H1 (cell line): ENCODE measurements at regions not wholly inside any gene's neighbourhood (a gene's known extent, or its start where the extent isn't known, plus 50 kb on each side); places are given as distances from the start of the nearest gene placed in this dataset.

Source experiments
- CTCF ChIA-PET: fragments of 300-600 bp; sonication (Branson Sonifier 250); formaldehyde crosslinking; loops from one replicate; lab custom pipeline; 2021; ENCODE audit not compliant: partially characterized antibody; lab: Charles Lee
- POLR2A ChIA-PET: fragments of 300-600 bp; sonication (Branson Sonifier 250); formaldehyde crosslinking; loops from one replicate; lab custom pipeline; 2021; ENCODE audit warnings: inconsistent platforms; ENCODE audit not compliant: partially characterized antibody; lab: Charles Lee
- DNase-seq, 2 experiments: peaks; one replicate each; pipeline versions ENCODE4 v3.0.0 to v3.0.0-alpha.2; 2010 to 2022; ENCODE audit warnings: low spot score in 2 of 2, low read depth in 1 of 2, mixed read lengths in 1 of 2
- FAIRE-seq: peaks from 2 replicates; lab custom pipeline; 2011; peaks lifted over from hg19 to GRCh38; lab: Jason Lieb, UNC
- H2AFZ ChIP-seq: 2 replicates; pipeline ENCODE4 v1.8.1; 2012; ENCODE audit warnings: low read length, inconsistent platforms
- H2AK5ac ChIP-seq: 2 replicates; pipeline ENCODE4 v1.6.1; 2013; ENCODE audit warnings: low read depth, low read length
- H2BK120ac ChIP-seq: replicated peaks from 2 replicates; pipeline ENCODE3; 2013; ENCODE audit warnings: low read depth, low read length, inconsistent platforms
- H2BK12ac ChIP-seq: 2 replicates; pipeline ENCODE4 v1.6.1; 2013; ENCODE audit warnings: low read depth, low read length
- H2BK15ac ChIP-seq: 2 replicates; pipeline ENCODE4 v1.6.1; 2013; ENCODE audit warnings: low read length
- H2BK20ac ChIP-seq: 2 replicates; pipeline ENCODE4 v1.6.1; 2013; ENCODE audit warnings: low read length
- H2BK5ac ChIP-seq: 2 replicates; pipeline ENCODE4 v1.6.1; 2013; ENCODE audit warnings: low read depth, low read length
- H3K14ac ChIP-seq: 2 replicates; pipeline ENCODE4 v1.6.1; 2013; ENCODE audit warnings: inconsistent platforms; ENCODE audit not compliant: insufficient read length
- H3K18ac ChIP-seq: 2 replicates; pipeline ENCODE4 v1.6.1; 2013; ENCODE audit warnings: low read length; ENCODE audit errors: extremely low read depth
- H3K23ac ChIP-seq: 2 replicates; pipeline ENCODE4 v1.6.1; 2013; ENCODE audit warnings: inconsistent platforms; ENCODE audit not compliant: insufficient read length
- H3K23me2 ChIP-seq: 2 replicates; pipeline ENCODE4 v1.6.1; 2013; ENCODE audit warnings: low read depth, low read length
- H3K27ac ChIP-seq: 2 replicates; pipeline ENCODE4 v1.6.1; 2011; ENCODE audit warnings: low read depth, low read length, inconsistent platforms
- H3K27me3 ChIP-seq, 4 experiments: replicated peaks in 1 of 4; 1 replicate in 1 of 4; 2 replicates in 3 of 4; pipeline versions ENCODE4 v1.6.1 to v1.8.1; 2011 to 2013; ENCODE audit warnings: low read length in 3 of 4, mild to moderate bottlenecking in 3 of 4, inconsistent platforms in 2 of 4, mixed read lengths in 2 of 4, moderate library complexity in 1 of 4; ENCODE audit not compliant: control insufficient read depth in 3 of 4, insufficient read depth in 3 of 4; ENCODE audit errors: extremely low read depth in 1 of 4
- H3K36me3 ChIP-seq, 4 experiments: 2 replicates each; pipeline versions ENCODE4 v1.6.1 to v1.8.1; 2011 to 2013; ENCODE audit warnings: mild to moderate bottlenecking in 4 of 4, low read length in 3 of 4, moderate library complexity in 2 of 4, control low read depth in 1 of 4, inconsistent platforms in 1 of 4; ENCODE audit not compliant: insufficient read depth in 4 of 4, control insufficient read depth in 2 of 4
- H3K4ac ChIP-seq: replicated peaks from 2 replicates; pipeline ENCODE3; 2013; ENCODE audit warnings: low read length, low read depth, mixed read lengths, inconsistent platforms; ENCODE audit not compliant: insufficient read length
- H3K4me1 ChIP-seq, 4 experiments: replicated peaks in 1 of 4; 1 replicate in 1 of 4; 2 replicates in 3 of 4; pipeline versions ENCODE4 v1.6.1 to v1.8.1; 2011 to 2013; ENCODE audit warnings: low read length in 3 of 4, inconsistent platforms in 2 of 4, mixed read lengths in 1 of 4; ENCODE audit not compliant: insufficient read depth in 4 of 4, control insufficient read depth in 3 of 4
- H3K4me2 ChIP-seq, 2 experiments: 2 replicates each; pipeline versions ENCODE4 v1.6.1 to v1.8.1; 2011 to 2013; ENCODE audit warnings: low read depth in 2 of 2, low read length in 2 of 2, control low read depth in 1 of 2, inconsistent platforms in 1 of 2, mild to moderate bottlenecking in 1 of 2; ENCODE audit not compliant: insufficient read depth in 1 of 2
- H3K4me3 ChIP-seq, 4 experiments: fragments of 200-600, 300-600 bp in 1 of 4; sonication (generic), shearing (Covaris generic), sonication (Bioruptor Twin) in 1 of 4; 2 replicates each; pipeline versions ENCODE4 v1.5.1 to v1.8.1; 2011 to 2016; ENCODE audit warnings: low read length in 4 of 4, low read depth in 3 of 4, control low read depth in 2 of 4, inconsistent platforms in 2 of 4, mild to moderate bottlenecking in 2 of 4, mixed read lengths in 1 of 4, moderate library complexity in 1 of 4; ENCODE audit not compliant: insufficient read depth in 2 of 4; ENCODE audit errors: extremely low read depth in 1 of 4
- H3K56ac ChIP-seq: replicated peaks from 2 replicates; pipeline ENCODE3; 2013; ENCODE audit warnings: low read depth, mild to moderate bottlenecking, mixed read lengths, low read length, inconsistent platforms; ENCODE audit not compliant: insufficient read length
- H3K79me1 ChIP-seq: 2 replicates; pipeline ENCODE4 v1.6.1; 2013; ENCODE audit warnings: low read depth, low read length, control low read depth
- H3K79me2 ChIP-seq, 2 experiments: 2 replicates each; pipeline versions ENCODE4 v1.6.1 to v1.8.1; 2012 to 2013; ENCODE audit warnings: low read length in 2 of 2, mild to moderate bottlenecking in 2 of 2, inconsistent platforms in 1 of 2; ENCODE audit not compliant: insufficient read depth in 2 of 2, control insufficient read depth in 1 of 2
- H3K9ac ChIP-seq, 4 experiments: replicated peaks in 1 of 4; 1 replicate in 1 of 4; 2 replicates in 3 of 4; pipeline versions ENCODE4 v1.6.1 to v1.8.1; 2011 to 2013; ENCODE audit warnings: low read depth in 3 of 4, low read length in 3 of 4, control low read depth in 2 of 4, mild to moderate bottlenecking in 2 of 4, moderate library complexity in 2 of 4, inconsistent platforms in 1 of 4; ENCODE audit errors: extremely low read depth in 1 of 4
- H3K9me3 ChIP-seq, 2 experiments: 2 replicates each; pipeline versions ENCODE4 v1.6.1 to v1.8.1; 2012 to 2013; ENCODE audit warnings: mild to moderate bottlenecking in 2 of 2, moderate library complexity in 2 of 2, control low read depth in 1 of 2, inconsistent platforms in 1 of 2, low read depth in 1 of 2, low read length in 1 of 2, mixed read lengths in 1 of 2; ENCODE audit not compliant: insufficient read depth in 2 of 2
- H4K20me1 ChIP-seq, 2 experiments: replicated peaks in 1 of 2; 2 replicates each; pipeline versions ENCODE3 to v1.8.1; 2011 to 2013; ENCODE audit warnings: inconsistent platforms in 2 of 2, low read length in 2 of 2, mild to moderate bottlenecking in 1 of 2; ENCODE audit not compliant: insufficient read depth in 2 of 2, control insufficient read depth in 1 of 2
- H4K5ac ChIP-seq: 2 replicates; pipeline ENCODE4 v1.6.1; 2013; ENCODE audit warnings: low read length, low read depth, mixed read lengths, inconsistent platforms; ENCODE audit not compliant: insufficient read length
- H4K8ac ChIP-seq: 2 replicates; pipeline ENCODE4 v1.8.0; 2013; ENCODE audit warnings: mild to moderate bottlenecking, moderate library complexity, low read length, inconsistent platforms; ENCODE audit not compliant: insufficient read depth; ENCODE audit errors: extremely low read depth
- H4K91ac ChIP-seq: replicated peaks from 2 replicates; pipeline ENCODE3; 2013; ENCODE audit warnings: low read length, mixed read lengths, inconsistent platforms; ENCODE audit not compliant: insufficient read length
- WGBS, 2 experiments: shearing (Covaris generic) in 1 of 2; methylation state at CpG; one replicate each; pipeline versions ENCODE4 v1.1.6 to v1.1.7; 2013 to 2015; ENCODE audit warnings: low lambda C conversion rate in 2 of 2, mixed read lengths in 2 of 2, inconsistent platforms in 1 of 2, low coverage in 1 of 2, missing lambda C conversion rate in 1 of 2; ENCODE audit not compliant: insufficient replicate concordance in 2 of 2, insufficient coverage in 1 of 2, insufficient read length in 1 of 2; ENCODE audit errors: extremely low coverage in 1 of 2, missing lambda C conversion rate in 1 of 2; 5-methylcytosine and 5-hydroxymethylcytosine counted together

GRCh38 chr19:28402701-28403290 lies 810.2 kb downstream of the UQCRFS1 start:
- Histone ChIP-seq H4K8ac (no peak overlapping the region), H3K36me3 (no peaks in the 10 kb centered on the region), H2AK5ac (no peak overlapping the region; the same call in 1 of the 2 replicates), H3K79me1 (no peaks in the 10 kb centered on the region), H2BK15ac (no peak overlapping the region), H3K4ac (no peak overlapping the region), H3K27me3 (no peaks in the 10 kb centered on the region; a peak in 1 of 7 replicates), H2AFZ (no peak overlapping the region), H3K9ac (no peak overlapping the region), H3K18ac (no peak overlapping the region), H4K91ac (no peak overlapping the region), H3K14ac (no peak overlapping the region), H3K4me2 (no peak overlapping the region), H3K23me2 (no peaks in the 10 kb centered on the region), H2BK120ac (no peak overlapping the region), H4K5ac (no peak overlapping the region), H4K20me1 (no peaks in the 10 kb centered on the region), H3K79me2 (no peaks in the 10 kb centered on the region; a peak in 1 of 4 replicates), H2BK5ac (no peak overlapping the region), H3K23ac (no peak overlapping the region), H2BK12ac (no peak overlapping the region), H3K4me3 (no peak overlapping the region), H2BK20ac (no peak overlapping the region; the same call in 1 of the 2 replicates), H3K56ac (no peak overlapping the region), H3K9me3 (no peaks in the 10 kb centered on the region), H3K27ac (no peak overlapping the region), H3K4me1 (peaks cover 0 to 8% (median 3%) of the 10 kb centered on the region in 4 experiments; a peak in 2 of 7 replicates)
- CTCF ChIA-PET, result interaction anchor here (1.4 kb wide), 1 partner anchor 21 kb away, joined by 3 read pairs; no protein-coding TSS in a partner anchor
- DNase-seq (no peak), FAIRE-seq (no peak)
- WGBS, 2 experiments, result 67% methylated on average over 13 of the region's 13 CpGs; no CpG with 5 or more reads in 1 of the 2 experiments
- POLR2A ChIA-PET, result no interaction called here
